Ishikawa (cell line): ENCODE measurements at regions not wholly inside any gene's neighbourhood (a gene's known extent, or its start where the extent isn't known, plus 50 kb on each side); places are given as distances from the start of the nearest gene placed in this dataset.
A peak's percentile ranks its signal among the peaks of the same experiment; 100 is the strongest.

Experiments used
- CEBPB ChIP-seq: IDR thresholded peaks from 2 replicates; pipeline ENCODE4 v1.6.1; 2012
- CREB1 ChIP-seq: IDR thresholded peaks from 2 replicates; pipeline ENCODE4 v1.6.1; 2012; ENCODE audit warnings: low read depth
- EGR1 ChIP-seq: IDR thresholded peaks from 2 replicates; pipeline ENCODE4 v1.6.1; 2012
- EP300 ChIP-seq: IDR thresholded peaks from 2 replicates; pipeline ENCODE4 v1.6.1; 2012; ENCODE audit warnings: borderline replicate concordance
- FOXM1 ChIP-seq: IDR thresholded peaks from 2 replicates; pipeline ENCODE4 v1.6.1; 2012; ENCODE audit warnings: low read depth, borderline replicate concordance
- MAX ChIP-seq: IDR thresholded peaks from 2 replicates; pipeline ENCODE4 v1.6.1; 2012
- NFIC ChIP-seq: IDR thresholded peaks from 2 replicates; pipeline ENCODE4 v1.6.1; 2012
- RAD21 ChIP-seq: IDR thresholded peaks from 2 replicates; pipeline ENCODE4 v1.6.1; 2012; ENCODE audit warnings: low read depth
- REST ChIP-seq: IDR thresholded peaks from 2 replicates; pipeline ENCODE4 v1.6.1; 2012; ENCODE audit warnings: low read depth, mild to moderate bottlenecking
- TAF1 ChIP-seq: IDR thresholded peaks from 2 replicates; pipeline ENCODE4 v1.6.1; 2012; ENCODE audit warnings: low read depth, mild to moderate bottlenecking
- TCF12 ChIP-seq: IDR thresholded peaks from 2 replicates; pipeline ENCODE4 v1.6.1; 2012; ENCODE audit warnings: low read depth
- TEAD4 ChIP-seq: IDR thresholded peaks from 2 replicates; pipeline ENCODE4 v1.6.1; 2012
- YY1 ChIP-seq: IDR thresholded peaks from 2 replicates; pipeline ENCODE4 v1.6.1; 2012; ENCODE audit warnings: low read depth
- ZBTB7A ChIP-seq: IDR thresholded peaks from 2 replicates; pipeline ENCODE4 v1.6.1; 2012; ENCODE audit warnings: low read depth
- TF ChIP-seq, protein P1 (sequence below): IDR thresholded peaks from 2 replicates; pipeline ENCODE4 v1.6.1; 2012

GRCh38 chr1:84756001-84756400, 65.7 kb upstream of the SSX2IP start:
- TF ChIP-seq CEBPB (no peak), YY1 (no peak), FOXM1 (no peak), NFIC (no peak), TEAD4 (no peak), CREB1 (no peak), MAX (no peak), REST (no peak), TCF12 (no peak)

DNA sequence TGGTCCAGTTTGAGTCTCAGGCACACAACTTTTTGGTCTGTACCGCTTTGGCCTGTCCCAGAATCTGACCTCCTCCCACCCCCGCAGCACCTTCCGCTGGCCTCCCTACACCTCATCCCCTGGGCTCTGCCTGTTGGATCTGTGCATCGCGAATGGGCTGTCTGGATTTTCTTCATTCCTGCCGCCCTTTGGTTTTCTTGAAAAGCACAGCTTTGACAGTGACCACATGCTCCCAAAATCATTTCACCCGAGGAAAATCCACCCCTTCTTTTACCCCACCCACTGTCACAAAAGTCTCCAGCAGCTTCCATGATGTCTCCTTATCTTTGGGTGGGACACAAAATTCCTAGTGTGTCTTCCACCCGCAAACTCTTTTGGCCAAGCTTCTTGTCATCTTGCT, 65.0 kb upstream of the SSX2IP start:
- TF ChIP-seq MAX (no peak), EGR1 (no peak), YY1 (no peak), REST (no peak), TEAD4 (no peak), FOXM1 (no peak), TCF12 (no peak), ZBTB7A (no peak), CREB1 (no peak), EP300 (no peak), TAF1 (no peak), CEBPB (no peak), NFIC (no peak), RAD21 (no peak)
- TF ChIP-seq, protein P1, sequence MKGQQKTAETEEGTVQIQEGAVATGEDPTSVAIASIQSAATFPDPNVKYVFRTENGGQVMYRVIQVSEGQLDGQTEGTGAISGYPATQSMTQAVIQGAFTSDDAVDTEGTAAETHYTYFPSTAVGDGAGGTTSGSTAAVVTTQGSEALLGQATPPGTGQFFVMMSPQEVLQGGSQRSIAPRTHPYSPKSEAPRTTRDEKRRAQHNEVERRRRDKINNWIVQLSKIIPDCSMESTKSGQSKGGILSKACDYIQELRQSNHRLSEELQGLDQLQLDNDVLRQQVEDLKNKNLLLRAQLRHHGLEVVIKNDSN = no peak

DNA sequence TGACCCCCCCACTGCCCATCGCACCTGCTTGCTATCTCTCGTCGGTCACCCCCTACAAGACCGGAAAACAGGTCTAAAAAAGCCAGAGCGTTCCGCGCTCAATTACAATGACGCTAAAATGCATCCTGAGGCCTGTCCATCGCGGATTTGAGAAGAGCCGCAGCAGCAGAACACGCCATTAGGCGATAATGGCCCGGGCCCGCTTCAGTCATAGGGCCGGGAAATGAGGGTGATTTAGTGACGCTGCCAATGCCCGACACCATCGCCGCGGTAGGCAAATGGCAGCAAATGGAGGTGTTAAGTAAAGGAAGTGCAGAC, 64.1 kb upstream of the SSX2IP start:
- TF ChIP-seq CEBPB (no peak), REST (no peak), TCF12 (no peak), EP300 (no peak), YY1 (no peak), EGR1 (no peak), RAD21 (no peak), MAX (no peak), TEAD4 (no peak), NFIC (no peak), ZBTB7A (no peak)
- TF ChIP-seq, protein P1 = no peak

DNA sequence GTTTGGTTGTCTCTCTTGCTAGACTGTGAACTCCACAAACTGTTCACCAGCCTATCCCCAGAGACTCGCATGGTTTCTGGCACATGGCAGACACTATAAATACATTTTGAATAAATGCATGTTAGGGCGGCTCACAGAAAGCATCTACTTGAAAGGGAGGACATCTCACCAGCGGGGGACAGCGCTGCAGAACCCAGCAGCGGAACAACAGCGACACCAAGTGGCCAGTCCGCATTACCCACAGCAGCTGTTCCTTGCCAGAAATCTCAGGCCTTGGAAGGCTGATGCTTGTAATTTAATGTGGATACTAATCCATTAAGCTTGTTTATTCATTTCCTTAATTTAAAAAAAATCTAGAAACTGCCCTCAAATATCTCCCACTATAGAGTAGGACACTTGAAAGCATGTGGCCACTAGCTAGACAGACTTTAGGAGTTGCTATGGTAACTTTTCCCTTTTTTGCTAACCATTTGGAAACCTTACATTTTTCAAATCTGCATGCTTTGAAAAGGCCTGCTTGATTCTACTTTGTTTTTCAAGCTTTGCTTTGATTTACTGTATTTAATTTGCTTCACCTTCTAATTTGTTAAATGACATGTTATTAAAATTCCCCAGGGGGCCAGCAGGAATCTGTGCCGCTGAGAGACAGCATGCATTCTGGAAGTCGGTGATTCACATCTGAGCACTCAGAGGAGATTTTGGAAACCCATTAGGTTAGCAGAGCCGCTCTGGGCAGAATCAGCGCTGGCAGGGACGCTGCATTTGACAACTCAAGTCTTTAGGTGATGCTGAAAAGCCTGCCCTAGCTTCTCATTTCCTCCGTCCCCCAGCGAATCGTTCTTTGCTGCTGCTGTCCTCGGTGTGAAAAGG, 63.5 kb upstream of the SSX2IP start:
- peak; percentile 97 for TF ChIP-seq RAD21
- no peak for TF ChIP-seq TEAD4
- TF ChIP-seq CREB1 = no peak
- no peak for TF ChIP-seq REST
- no peak for TF ChIP-seq TAF1
- no peak for TF ChIP-seq ZBTB7A
- TF ChIP-seq TCF12 = no peak
- no peak for TF ChIP-seq NFIC
